Peyer's patch (tissue), 4 donors: ENCODE measurements at regions not wholly inside any gene's neighbourhood (a gene's known extent, or its start where the extent isn't known, plus 50 kb on each side); places are given as distances from the start of the nearest gene placed in this dataset.

Experiments
- CTCF ChIP-seq, 6 experiments: fragments of 450-650 bp in 4 of 6; fragments of 200-600 bp in 2 of 6; sonication (generic) in 1 of 6; IDR thresholded peaks; one replicate each; pipeline ENCODE4 v1.5.1; 2017 to 2019; ENCODE audit warnings: antibody characterized with exemption in 6 of 6, mild to moderate bottlenecking in 3 of 6, moderate library complexity in 1 of 6
- POLR2A ChIP-seq, 2 donors: fragments of 450-650 bp; IDR thresholded peaks; one replicate each; pipeline ENCODE4 v1.5.1; 2017; ENCODE audit warnings: antibody characterized with exemption in 2 of 2, mild to moderate bottlenecking in 2 of 2, moderate library complexity in 2 of 2

GRCh38 chr7:57363321-57363720, 86.7 kb upstream of the ZNF716 start:
- TF ChIP-seq POLR2A (IDR thresholded peaks at IDR 0.05) (no peak), CTCF (IDR thresholded peaks at IDR 0.05) (no peak)
